GM18909 (cell line): ENCODE measurements at regions not wholly inside any gene's neighbourhood (a gene's known extent, or its start where the extent isn't known, plus 50 kb on each side); places are given as distances from the start of the nearest gene placed in this dataset.
"Not testable (repeated sequence)": the region's sequence is repeated elsewhere in the genome, so short reads cannot be mapped to it uniquely, and the experiment has no call there.

Experiments
- ATAC-seq: cut with Tn5 transposase; IDR thresholded peaks from one replicate; pipeline ENCODE4 v1.9.1; 2021; ENCODE audit warnings: mild to moderate bottlenecking; ENCODE audit not compliant: unreplicated experiment, poor library complexity

DNA sequence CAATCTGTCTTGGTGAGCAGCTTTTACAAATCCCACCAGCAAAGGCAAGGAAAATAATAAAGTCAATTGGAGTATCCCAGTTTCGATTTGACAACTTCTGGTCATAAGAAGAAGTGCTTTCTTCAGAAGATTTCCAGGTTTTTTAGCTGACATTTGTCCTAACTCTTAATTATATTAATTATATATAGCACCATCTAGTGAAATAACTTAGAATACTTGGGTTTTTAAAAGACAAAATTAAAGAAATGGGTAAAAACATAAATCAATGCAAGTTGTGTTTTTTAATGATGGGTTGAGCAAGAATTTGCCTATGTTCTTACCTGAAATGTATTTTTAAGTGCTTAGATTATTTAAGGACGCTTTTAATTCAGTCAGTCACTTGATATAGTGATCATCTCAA lies 421.8 kb downstream of the ACTL7B start:
- ATAC-seq: no peak

DNA sequence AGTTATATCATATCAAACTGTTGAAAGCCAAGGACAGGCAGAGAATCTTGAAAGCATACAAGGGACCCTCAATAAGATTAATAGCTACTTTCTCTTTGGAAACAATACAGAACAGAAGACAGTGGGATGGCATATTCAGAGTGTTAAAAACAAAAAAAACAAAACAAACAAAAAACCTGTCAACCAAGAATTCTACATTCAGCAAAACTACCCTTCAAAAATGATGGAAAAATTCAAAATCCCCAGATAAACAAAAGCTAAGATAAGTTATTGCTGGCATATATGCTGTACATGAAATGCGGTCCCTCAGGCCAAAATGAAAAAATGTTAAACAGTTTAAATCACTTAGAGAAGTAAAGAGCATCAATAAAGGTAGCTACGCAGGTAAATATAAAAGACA lies 425.1 kb downstream of the ACTL7B start:
- ATAC-seq: no peak

DNA sequence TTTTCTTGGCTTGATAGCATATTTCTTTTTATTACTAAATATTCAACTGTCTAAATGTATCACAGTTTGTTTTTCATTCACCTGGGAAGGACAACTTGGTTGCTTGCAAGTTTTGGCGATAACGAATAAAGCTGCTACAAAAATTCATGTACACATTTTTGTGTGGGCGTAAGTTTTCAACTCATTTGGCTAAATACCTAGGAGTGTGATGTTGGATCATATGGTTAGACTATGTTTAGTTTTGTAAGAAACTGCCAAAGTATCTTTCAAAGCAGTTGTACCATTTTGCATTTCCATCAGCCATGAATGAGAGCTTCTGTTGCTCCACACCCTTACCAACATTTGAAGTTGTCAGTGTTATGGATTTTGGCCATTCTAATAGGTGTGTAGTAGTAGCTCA lies 428.0 kb downstream of the ACTL7B start:
- ATAC-seq: no peak

DNA sequence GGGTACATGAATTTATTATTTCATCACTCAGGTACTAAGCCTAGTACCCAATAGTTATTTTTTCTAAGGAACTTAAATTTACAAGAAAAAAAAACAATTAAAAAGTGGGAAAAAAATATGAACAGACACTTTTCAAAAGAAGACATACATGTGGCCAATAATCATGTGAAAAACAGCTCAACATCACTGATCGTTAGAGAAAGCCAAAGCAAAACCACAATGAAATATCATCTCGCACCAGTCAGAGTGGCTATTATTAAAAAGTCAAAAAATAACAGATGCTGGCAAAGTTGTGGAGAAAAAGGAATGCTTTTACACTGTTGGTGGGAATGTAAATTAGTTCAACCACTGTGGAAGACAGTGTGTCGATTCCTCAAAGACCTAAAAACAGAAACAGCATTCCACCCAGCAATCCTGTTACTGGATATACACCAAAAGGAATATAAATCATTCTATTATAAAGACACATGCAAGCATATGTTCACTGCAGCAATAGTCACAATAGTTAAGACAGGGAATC lies 429.3 kb downstream of the ACTL7B start:
- not testable (repeated sequence) for ATAC-seq

DNA sequence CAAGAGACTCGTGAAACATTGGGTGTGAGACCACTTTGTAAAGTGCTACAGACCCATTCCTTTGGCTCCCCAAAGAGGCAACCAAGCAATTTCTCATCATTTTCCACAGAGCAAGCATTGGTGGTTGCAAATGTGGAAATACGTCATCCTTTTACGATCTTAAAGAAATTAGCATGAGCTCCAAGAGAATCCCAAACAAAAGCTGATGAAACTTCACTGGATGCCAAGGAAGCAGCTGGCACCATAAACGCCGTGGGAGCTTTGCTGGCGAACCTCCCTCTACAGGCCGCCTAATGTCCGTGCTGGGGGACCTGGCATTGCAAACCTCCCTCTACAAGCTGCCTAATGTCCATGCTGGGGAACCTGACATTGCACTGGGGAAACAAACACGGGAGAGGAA lies 432.4 kb downstream of the ACTL7B start:
- ATAC-seq: no peak

DNA sequence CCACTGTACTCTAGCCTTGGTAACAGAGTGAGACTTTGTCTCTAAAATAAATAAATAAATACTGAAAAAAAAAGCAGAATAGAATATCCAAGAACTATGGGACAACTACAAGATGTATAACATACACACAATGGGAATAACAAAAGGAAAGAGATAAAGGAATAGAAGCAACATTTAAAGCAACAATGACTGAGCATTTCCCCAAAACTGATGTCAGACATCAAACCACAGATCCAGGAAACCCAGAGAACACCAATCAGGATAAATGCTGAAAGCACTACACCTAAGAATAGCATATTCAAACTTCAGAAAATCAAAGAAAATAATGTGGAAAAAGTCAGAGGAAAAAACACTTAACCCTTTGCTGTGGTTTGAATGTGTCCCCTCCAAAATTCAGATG lies 436.4 kb downstream of the ACTL7B start:
- no peak for ATAC-seq

DNA sequence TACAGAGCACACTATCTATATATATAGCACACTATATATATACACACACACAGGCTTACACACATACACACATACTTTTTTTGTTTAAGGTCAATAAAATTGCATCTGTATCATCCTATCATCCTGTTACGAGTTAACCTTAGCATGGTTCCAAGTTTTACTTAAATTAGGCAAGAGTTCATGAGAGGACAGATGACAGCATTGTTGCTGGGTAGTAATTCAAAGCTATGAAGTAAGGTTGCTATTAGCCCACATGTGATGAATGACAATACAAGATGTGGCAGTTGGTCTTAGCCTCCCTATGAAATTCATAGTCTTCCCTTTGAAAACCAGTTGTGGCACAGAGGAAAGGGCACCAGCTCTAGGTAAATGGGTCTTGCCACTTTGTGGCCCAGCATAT lies 438.1 kb downstream of the ACTL7B start:
- no peak for ATAC-seq

DNA sequence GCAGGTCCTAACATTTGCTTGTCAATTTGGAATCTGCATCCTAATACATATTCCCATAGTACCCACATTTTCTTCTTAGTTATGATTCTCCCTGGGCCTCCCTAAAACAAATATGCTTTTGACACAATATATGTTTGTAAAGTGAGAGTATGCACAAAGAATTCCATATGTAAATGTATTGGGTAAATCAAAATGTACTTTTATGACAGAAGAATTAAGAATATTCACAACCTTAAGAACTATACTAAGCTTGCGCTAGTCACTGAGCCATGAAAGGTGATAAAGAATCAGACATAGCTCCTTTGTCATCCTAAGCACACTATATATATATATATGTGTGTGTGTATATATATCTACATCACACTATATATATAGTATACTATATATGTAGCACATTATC lies 438.5 kb downstream of the ACTL7B start:
- no peak for ATAC-seq

DNA sequence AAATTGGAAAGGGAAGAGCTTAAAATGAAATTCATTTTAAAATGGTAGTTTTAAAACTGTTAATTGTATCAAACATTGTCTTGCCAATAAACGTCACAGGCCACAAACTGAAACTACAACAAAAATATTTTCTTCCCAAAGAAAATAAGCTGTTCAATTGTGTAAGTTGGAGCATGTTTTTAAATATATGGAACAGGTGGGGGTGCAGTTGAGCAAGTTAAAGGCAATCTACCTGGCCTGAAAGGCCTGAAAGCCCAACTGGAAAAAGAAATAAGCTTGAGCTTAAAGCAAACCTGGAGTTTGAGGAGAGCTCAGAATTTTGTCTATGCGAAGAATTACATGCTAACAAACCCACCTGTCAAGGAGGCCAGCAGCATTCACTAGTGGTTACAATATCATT lies 439.5 kb downstream of the ACTL7B start:
- no peak for ATAC-seq

DNA sequence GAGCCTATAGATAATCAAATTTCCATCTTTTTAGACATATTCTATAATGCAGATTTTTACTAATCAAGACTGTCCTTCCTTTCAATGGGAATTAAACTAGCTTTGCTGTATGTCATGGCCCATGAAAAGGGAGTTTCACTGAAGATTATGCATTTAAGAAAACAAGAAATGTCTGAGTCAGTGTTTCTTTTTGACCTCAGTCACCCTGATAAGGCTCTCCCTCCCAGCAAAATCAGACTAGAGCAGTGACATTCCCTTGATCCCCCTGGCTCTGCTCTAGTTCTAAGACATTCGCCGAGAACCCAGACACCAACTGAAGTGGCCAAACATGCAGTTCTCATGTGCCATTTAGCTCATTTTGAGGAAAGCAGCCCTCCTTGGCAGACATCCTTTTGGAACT lies 442.0 kb downstream of the ACTL7B start:
- ATAC-seq: no peak

DNA sequence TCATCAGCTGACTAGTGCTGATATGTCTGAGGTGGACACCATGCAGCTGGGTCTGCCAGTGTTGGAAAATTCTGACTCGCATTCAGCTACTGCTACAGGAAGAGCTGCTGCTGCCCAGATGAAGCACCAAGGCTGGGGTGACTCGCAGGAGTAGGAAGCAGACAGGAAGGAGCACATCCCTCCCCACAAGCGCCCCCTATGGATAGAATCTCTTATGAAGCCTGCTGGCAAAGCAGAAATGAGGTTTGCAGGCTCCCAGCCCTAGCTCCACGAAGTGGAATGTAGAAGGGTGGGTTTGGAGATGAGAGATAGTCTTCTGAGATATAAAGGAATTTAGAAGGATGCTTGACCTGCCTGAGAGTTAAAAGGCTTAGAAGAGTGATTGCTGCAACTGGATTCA lies 443.0 kb downstream of the ACTL7B start:
- ATAC-seq: no peak

DNA sequence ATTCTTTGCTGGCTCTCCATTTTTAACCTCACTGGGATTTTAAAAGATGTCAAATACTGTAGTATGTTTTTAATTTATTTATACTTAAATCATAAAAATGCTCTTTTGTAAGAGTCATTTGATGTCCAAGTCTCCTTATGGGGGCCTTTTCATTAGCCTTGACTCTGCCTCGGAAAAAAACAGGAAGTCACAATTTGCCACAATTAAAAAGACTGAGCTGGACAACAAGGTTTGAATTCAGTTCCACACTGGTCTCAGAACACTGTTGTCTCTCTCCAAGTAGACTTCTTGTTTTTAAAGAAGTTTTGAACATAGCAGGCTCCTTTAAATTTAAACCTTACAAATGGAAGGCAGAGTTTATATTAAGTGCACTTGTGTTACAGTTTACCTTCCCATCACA lies 444.2 kb downstream of the ACTL7B start:
- ATAC-seq: no peak

DNA sequence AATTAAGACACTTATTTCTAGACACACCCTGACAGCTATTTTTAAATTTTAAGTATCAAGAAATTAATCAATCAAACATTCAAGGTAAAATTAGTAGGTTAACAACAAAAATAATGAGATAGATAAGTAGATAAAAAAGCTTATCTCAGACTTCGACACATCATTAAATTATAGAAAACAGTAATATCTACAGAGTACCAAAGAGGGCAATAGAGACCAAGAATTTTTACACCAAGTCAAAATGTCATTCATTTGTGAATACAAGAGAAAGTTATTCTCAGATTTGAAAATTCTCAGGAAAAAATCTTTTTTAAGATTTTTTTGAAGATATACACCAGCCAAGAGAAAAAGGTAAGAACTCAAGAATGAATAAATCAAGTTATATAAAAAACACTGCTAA lies 445.6 kb downstream of the ACTL7B start:
- no peak for ATAC-seq

DNA sequence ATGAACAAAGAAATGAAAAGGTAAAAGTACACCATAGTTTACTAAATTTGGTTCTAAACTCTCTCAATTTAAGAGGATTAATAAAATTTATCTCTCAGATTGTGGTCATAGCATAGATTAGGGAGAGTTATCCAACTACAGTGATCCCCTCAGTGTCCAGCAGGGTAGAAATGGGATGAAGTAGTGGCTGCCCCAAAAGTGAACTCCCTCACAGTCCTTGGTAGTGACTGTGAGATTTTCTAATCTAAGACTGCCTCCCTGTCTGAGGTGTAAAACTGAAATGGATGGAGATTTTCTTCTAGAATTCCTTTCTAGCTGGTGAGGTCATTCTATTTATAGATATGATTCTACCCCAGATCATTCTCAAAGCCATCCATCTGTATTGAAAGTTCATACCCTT lies 455.5 kb downstream of the ACTL7B start:
- ATAC-seq: no peak

DNA sequence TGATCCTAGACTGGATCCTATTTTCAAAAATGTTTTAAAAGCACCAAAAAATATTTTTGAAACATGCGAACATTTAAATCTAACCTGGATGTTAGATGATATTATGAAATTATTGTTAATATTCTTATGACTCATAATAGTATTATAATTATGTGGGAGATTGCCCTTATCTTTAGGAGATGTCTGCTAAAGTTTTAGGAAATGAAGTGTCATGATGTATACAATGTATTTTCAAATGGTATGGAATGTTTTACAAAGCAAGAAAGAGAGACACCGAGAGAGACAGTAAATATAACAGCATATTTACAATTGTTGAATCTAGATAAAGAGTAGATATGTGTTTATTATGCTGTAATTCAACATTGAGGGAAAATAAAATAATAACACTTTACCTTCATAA lies 455.9 kb downstream of the ACTL7B start:
- ATAC-seq: no peak

DNA sequence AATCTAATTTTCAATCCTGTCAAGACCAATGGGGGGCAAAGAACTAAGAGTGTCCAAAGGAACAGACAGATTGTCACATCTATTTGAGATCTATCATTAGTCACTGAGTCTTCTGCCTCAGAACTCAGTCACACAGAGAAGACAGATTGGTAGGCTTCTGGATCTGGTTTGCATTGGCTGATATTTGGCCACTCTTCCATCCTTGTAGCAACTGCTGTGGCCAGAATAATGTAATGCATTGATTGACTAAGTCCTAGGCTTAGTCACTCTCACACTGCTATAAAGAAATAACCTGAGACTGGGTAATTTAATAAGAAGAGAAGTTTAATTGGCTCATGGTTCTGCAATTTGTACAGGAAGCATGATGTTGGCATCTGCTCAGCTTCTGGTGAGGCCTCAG lies 458.5 kb downstream of the ACTL7B start:
- ATAC-seq: no peak

DNA sequence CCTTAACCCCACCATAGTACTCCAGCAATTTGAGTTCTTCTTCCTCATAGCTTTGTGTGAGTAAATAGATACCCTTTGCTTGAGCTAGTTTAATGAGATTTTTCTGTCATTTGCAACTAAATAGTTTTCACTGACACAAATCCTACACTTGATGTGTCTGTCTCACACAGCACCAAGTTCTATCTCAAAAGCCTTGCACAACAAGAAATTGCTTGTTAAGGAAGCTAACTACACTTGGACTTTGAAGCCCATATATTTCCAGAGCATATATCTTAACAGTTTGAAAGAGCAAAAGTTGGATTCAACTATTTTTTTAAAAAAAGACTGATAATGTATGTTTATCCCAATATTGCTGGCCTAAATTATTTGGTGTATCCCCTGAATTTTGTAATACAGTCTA lies 459.2 kb downstream of the ACTL7B start:
- ATAC-seq: no peak

DNA sequence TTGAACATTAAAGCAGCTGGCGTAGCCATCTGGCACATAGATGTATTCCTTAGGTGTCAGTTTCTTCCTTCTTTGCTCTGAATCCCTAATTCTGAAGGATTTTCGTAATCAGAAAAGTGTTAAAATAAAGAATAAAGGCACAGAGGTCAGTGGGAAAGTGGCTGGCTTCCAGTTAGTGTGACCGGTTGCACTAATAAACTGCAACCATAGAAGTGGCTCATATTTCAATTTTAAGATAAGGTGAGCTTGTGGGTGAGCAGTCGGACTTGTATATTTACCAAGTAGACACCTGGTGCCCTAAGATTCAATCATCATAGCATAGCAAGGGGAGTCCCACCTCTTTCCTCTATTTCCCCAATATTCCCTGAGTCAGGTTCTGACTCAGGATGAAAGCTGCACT lies 459.6 kb downstream of the ACTL7B start:
- no peak for ATAC-seq

DNA sequence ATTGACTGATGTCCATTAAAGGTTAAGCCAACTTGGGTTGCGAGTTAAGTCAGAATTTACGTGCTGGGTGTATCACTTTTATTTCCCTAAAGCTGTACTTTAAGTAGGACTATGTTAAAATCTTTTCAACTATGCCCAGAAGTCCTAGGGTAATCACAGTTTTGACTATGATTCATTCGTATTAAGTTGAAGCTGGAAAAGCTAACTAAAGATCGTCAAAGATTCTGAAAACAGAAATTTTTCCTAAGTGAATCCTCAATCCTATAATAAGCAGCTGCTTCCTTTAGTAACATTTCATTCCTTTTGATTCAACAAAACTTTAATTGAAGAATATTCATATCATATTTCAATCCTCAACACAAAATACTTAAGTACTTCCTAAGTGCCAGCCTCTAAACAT lies 460.4 kb downstream of the ACTL7B start:
- no peak for ATAC-seq

DNA sequence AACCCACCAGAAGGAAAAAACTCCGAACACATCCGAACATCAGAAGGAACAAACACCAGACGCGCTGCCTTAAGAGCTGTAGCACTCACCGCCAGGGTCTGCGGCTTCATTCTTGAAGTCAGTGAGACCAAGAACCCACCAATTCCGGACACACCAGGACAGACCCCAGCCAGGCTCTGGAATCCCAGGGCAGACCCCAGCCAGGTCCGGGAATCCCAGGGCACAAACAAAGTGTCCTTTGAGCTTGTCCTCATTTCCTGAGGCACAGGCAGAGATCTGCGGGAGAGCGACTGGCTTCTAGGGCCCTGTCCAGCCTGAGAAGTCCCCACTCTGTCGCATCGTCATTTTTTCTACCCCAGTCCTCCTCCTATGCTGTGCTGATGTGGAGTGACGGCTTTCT lies 461.1 kb downstream of the ACTL7B start:
- no peak for ATAC-seq

DNA sequence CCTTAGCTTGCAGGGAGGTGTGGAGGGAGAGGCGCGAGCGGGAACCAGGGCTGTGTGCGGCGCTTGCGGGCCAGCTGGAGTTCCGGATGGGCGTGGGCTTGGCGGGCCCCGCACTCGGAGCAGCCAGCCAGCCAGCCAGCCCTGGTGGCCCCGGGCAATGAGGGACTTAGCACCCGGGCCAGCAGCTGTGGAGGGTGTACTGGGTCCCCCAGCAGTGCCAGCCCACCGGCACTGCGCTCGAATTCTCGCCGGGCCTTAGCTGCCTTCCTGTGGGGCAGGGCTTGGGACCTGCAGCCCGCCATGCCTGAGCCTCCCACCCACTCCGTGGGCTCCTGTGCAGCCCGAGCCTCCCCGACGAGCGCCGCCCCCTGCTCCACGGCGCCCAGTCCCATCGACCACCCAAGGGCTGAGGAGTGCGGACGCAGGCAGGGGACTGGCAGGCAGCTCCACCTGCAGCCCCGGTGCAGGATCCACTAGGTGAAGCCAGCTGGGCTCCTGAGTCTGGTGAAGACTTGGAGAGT lies 462.2 kb downstream of the ACTL7B start:
- ATAC-seq: not testable (repeated sequence)

DNA sequence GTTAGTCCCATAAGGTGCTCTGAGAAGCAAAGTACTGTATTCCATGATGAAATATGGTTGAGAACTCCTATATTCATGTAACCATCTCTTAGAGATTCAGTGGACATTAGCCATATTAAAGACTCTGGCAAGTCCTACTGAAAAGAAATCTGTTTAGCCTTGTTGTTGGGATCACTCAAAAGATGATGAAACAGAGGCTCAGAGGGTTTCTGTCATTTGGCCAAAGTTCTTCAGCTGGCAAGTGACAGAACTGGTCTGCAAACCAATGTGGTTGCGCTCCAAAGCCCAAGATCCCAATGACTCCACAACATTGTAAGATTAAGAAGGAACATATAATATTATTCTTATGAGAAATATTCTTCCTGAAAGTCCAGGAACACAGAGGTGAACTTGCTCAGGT lies 462.9 kb downstream of the ACTL7B start:
- no peak for ATAC-seq

DNA sequence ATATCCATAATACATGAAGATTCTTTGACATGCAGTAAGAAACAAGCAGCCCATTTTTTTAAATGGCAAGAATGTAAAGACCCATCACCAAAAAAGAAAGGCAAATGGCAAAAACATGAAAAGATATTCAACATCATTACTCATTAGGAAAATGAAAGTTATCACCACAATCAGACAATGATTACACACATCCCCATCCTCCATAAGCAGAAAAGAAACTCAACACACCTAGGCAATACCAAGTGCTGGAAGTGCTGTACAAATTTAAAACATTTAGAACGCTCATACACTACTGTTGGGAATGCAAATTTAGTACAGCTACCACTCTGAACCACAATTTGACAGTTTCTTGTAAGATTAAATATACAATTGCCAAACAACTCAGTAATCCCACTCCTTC lies 466.7 kb downstream of the ACTL7B start:
- ATAC-seq: no peak
